ENCODE measurements at regions not wholly inside any gene's neighbourhood (a gene's known extent, or its start where the extent isn't known, plus 50 kb on each side); places are given as distances from the start of the nearest gene placed in this dataset.
"Not testable (repeated sequence)": the region's sequence is repeated elsewhere in the genome, so short reads cannot be mapped to it uniquely, and the experiment has no call there.

- DNase-seq (no peak), ATAC-seq (no peak)
- ChIA-PET CTCF (interaction anchor here (0.6 kb wide), 1 partner anchor 1167 kb away, joined by 3 read pairs; no protein-coding TSS in a partner anchor), POLR2A (no interaction called here)
- intact Hi-C loops (cut with DNase I, micrococcal nuclease), result no loop called here
- Mint-ChIP-seq H3K9me3 (ENCODE audit: low read depth) (peaks cover 2% of the 10 kb centered on the region), H3K36me3 (ENCODE audit: low read depth) (no peaks in the 10 kb centered on the region), H3K27me3 (no peaks in the 10 kb centered on the region), H3K4me1 (no peaks in the 10 kb centered on the region), H3K4me3 (no peak overlapping the region), H3K27ac (no peak overlapping the region)
Measured at GRCh38 chr18:78429127-78430108, 550.2 kb upstream of the SALL3 start.

- Mint-ChIP-seq H3K9me3 (ENCODE audit: low read depth) (peaks cover 2% of the 10 kb centered on the region), H3K36me3 (ENCODE audit: low read depth) (no peaks in the 10 kb centered on the region), H3K4me1 (no peaks in the 10 kb centered on the region), H3K27me3 (no peaks in the 10 kb centered on the region), H3K4me3 (no peak overlapping the region), H3K27ac (no peak overlapping the region)
- intact Hi-C loops (cut with DNase I, micrococcal nuclease), result no loop called here
- CTCF ChIA-PET, result interaction anchor here (0.6 to 0.7 kb wide), 2 partner anchors 760 to 1168 kb away, joined by 3 to 4 read pairs; no protein-coding TSS in a partner anchor
- ATAC-seq (no peak), DNase-seq (no peak)
- POLR2A ChIA-PET, result no interaction called here
Measured at GRCh38 chr18:78430131-78430758, 549.4 kb upstream of the SALL3 start.

- CTCF ChIA-PET, result no interaction called here
Measured at GRCh38 chr18:78431606-78432005, 548.0 kb upstream of the SALL3 start.

GRCh38 chr18:78433562-78433961 is 546.1 kb upstream of the SALL3 start:
- ChIA-PET CTCF (no interaction called here), POLR2A (no interaction called here)
- no peak overlapping the region for H3K27ac Mint-ChIP-seq
- ATAC-seq, result no peak
- no peaks in the 10 kb centered on the region for H3K27me3 Mint-ChIP-seq
- H3K36me3 Mint-ChIP-seq (ENCODE audit: low read depth), result no peaks in the 10 kb centered on the region
- DNase-seq, result no peak
- no peaks in the 10 kb centered on the region for H3K9me3 Mint-ChIP-seq (ENCODE audit: low read depth)
- H3K4me3 Mint-ChIP-seq, result no peak overlapping the region
- intact Hi-C loops (cut with DNase I, micrococcal nuclease), result no loop called here
- H3K4me1 Mint-ChIP-seq, result no peaks in the 10 kb centered on the region

More at GRCh38 chr18:78431606-78432005, 548.0 kb upstream of the SALL3 start:
- POLR2A ChIA-PET, result no interaction called here
- ATAC-seq (no peak), DNase-seq (no peak)
- no peak overlapping the region for H3K4me3 Mint-ChIP-seq
- peaks cover 2% of the 10 kb centered on the region for H3K9me3 Mint-ChIP-seq (ENCODE audit: low read depth)
- no peaks in the 10 kb centered on the region for H3K36me3 Mint-ChIP-seq (ENCODE audit: low read depth)
- no peak overlapping the region for H3K27ac Mint-ChIP-seq
- no peaks in the 10 kb centered on the region for H3K27me3 Mint-ChIP-seq
- H3K4me1 Mint-ChIP-seq, result no peaks in the 10 kb centered on the region
- intact Hi-C loops (cut with DNase I, micrococcal nuclease), result no loop called here

- Mint-ChIP-seq H3K9me3 (ENCODE audit: low read depth) (no peaks in the 10 kb centered on the region), H3K27ac (no peak overlapping the region), H3K27me3 (no peaks in the 10 kb centered on the region), H3K4me3 (no peak overlapping the region), H3K4me1 (no peaks in the 10 kb centered on the region), H3K36me3 (ENCODE audit: low read depth) (no peaks in the 10 kb centered on the region)
- intact Hi-C loops (cut with DNase I, micrococcal nuclease), result no loop called here
- CTCF ChIA-PET, result no interaction called here
- ATAC-seq (no peak), DNase-seq (no peak)
- POLR2A ChIA-PET, result no interaction called here
Measured at GRCh38 chr18:78436110-78436509, 543.5 kb upstream of the SALL3 start.

- CTCF ChIA-PET; H3K27ac Mint-ChIP-seq; intact Hi-C loops (cut with DNase I, micrococcal nuclease); H3K27me3 Mint-ChIP-seq; H3K4me3 Mint-ChIP-seq; ATAC-seq; H3K9me3 Mint-ChIP-seq (ENCODE audit: low read depth); H3K4me1 Mint-ChIP-seq; POLR2A ChIA-PET; DNase-seq; H3K36me3 Mint-ChIP-seq (ENCODE audit: low read depth): not testable (repeated sequence)
Measured at GRCh38 chr18:78438235-78438634, 541.4 kb upstream of the SALL3 start.

GRCh38 chr18:78445880-78446279 is 533.7 kb upstream of the SALL3 start:
- POLR2A ChIA-PET, result no interaction called here
- intact Hi-C loops (cut with DNase I, micrococcal nuclease), result no loop called here
- Mint-ChIP-seq H3K4me1 (no peaks in the 10 kb centered on the region), H3K27me3 (no peaks in the 10 kb centered on the region), H3K36me3 (ENCODE audit: low read depth) (no peaks in the 10 kb centered on the region), H3K9me3 (ENCODE audit: low read depth) (no peaks in the 10 kb centered on the region), H3K4me3 (no peak overlapping the region), H3K27ac (no peak overlapping the region)
- no peak for ATAC-seq
- CTCF ChIA-PET, result no interaction called here
- DNase-seq, result no peak

GRCh38 chr18:78447211-78447610 is 532.4 kb upstream of the SALL3 start:
- Mint-ChIP-seq H3K4me3 (no peak overlapping the region), H3K27me3 (no peaks in the 10 kb centered on the region), H3K4me1 (no peaks in the 10 kb centered on the region), H3K9me3 (ENCODE audit: low read depth) (no peaks in the 10 kb centered on the region), H3K36me3 (ENCODE audit: low read depth) (no peaks in the 10 kb centered on the region), H3K27ac (no peak overlapping the region)
- ChIA-PET CTCF (no interaction called here), POLR2A (no interaction called here)
- DNase-seq (no peak), ATAC-seq (no peak)
- intact Hi-C loops (cut with DNase I, micrococcal nuclease), result no loop called here

- no peaks in the 10 kb centered on the region for H3K9me3 Mint-ChIP-seq (ENCODE audit: low read depth)
- ATAC-seq (no peak), DNase-seq (no peak)
- CTCF ChIA-PET, result no interaction called here
- H3K4me1 Mint-ChIP-seq, result no peaks in the 10 kb centered on the region
- H3K27ac Mint-ChIP-seq, result no peak overlapping the region
- H3K36me3 Mint-ChIP-seq (ENCODE audit: low read depth), result no peaks in the 10 kb centered on the region
- H3K4me3 Mint-ChIP-seq, result no peak overlapping the region
- intact Hi-C loops (cut with DNase I, micrococcal nuclease), result no loop called here
- H3K27me3 Mint-ChIP-seq, result no peaks in the 10 kb centered on the region
- POLR2A ChIA-PET, result no interaction called here
Measured at GRCh38 chr18:78448106-78448505, 531.5 kb upstream of the SALL3 start.

- POLR2A ChIA-PET, result no interaction called here
- Mint-ChIP-seq H3K4me1 (no peaks in the 10 kb centered on the region), H3K36me3 (ENCODE audit: low read depth) (no peaks in the 10 kb centered on the region), H3K9me3 (ENCODE audit: low read depth) (no peaks in the 10 kb centered on the region), H3K27me3 (no peaks in the 10 kb centered on the region), H3K4me3 (no peak overlapping the region), H3K27ac (no peak overlapping the region)
- ATAC-seq (no peak), DNase-seq (no peak)
- CTCF ChIA-PET, result no interaction called here
- intact Hi-C loops (cut with DNase I, micrococcal nuclease), result no loop called here
Measured at GRCh38 chr18:78448591-78448990, 531.0 kb upstream of the SALL3 start.

- Mint-ChIP-seq H3K4me3 (no peak overlapping the region), H3K27me3 (no peaks in the 10 kb centered on the region), H3K4me1 (no peaks in the 10 kb centered on the region), H3K36me3 (ENCODE audit: low read depth) (no peaks in the 10 kb centered on the region), H3K9me3 (ENCODE audit: low read depth) (no peaks in the 10 kb centered on the region), H3K27ac (no peak overlapping the region)
- ATAC-seq, result no peak
- no peak for DNase-seq
- intact Hi-C loops (cut with DNase I, micrococcal nuclease), result no loop called here
- CTCF ChIA-PET, result no interaction called here
- POLR2A ChIA-PET, result no interaction called here
Measured at GRCh38 chr18:78454221-78454620, 525.4 kb upstream of the SALL3 start.

- no peaks in the 10 kb centered on the region for H3K36me3 Mint-ChIP-seq (ENCODE audit: low read depth)
- ChIA-PET POLR2A (no interaction called here), CTCF (no interaction called here)
- H3K27ac Mint-ChIP-seq, result no peak overlapping the region
- DNase-seq, result no peak
- intact Hi-C loops (cut with DNase I, micrococcal nuclease), result no loop called here
- ATAC-seq, result no peak
- no peaks in the 10 kb centered on the region for H3K4me1 Mint-ChIP-seq
- no peaks in the 10 kb centered on the region for H3K27me3 Mint-ChIP-seq
- H3K9me3 Mint-ChIP-seq (ENCODE audit: low read depth), result no peaks in the 10 kb centered on the region
- H3K4me3 Mint-ChIP-seq, result no peak overlapping the region
Measured at GRCh38 chr18:78455386-78455785, 524.2 kb upstream of the SALL3 start.
